ENCODE measurements at regions not wholly inside any gene's neighbourhood (a gene's known extent, or its start where the extent isn't known, plus 50 kb on each side); places are given as distances from the start of the nearest gene placed in this dataset.

DNA sequence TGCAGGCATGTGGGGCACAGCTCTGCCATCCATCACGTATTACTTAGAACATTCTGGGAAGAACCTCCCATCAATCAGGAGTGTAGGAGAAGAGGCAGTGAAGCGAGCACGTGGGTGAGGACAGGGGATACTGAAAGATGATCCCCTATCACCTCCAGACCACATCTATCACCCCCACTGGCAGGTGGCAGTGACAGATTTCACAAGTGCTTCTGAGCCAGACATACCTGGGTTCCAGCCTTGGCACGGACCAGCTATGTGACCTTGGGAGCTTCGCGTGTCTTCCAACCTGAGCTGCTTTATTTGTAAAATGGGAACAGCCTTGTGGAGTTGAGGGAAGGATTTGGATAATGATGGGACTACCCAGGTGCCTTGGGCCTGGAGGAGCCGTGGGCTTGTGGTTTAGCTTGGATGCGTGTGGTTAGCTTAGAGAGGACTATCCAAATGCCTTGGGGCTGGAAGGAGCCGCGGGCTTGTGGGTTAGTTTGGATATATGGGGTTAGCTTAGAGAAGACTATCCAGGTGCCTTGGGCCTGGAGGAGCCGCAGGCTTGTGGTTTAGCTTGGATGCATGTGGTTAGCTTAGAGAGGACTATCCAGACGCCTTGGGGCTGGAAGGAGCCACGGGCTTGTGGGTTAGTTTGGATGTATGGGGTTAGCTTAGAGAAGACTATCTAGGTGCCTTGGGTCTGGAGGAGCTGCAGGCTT, 206.4 kb downstream of the ENGASE start:
- TF ChIP-seq POLR2A (IDR thresholded peaks at IDR 0.05), result no peak
- TF ChIP-seq, protein P1, sequence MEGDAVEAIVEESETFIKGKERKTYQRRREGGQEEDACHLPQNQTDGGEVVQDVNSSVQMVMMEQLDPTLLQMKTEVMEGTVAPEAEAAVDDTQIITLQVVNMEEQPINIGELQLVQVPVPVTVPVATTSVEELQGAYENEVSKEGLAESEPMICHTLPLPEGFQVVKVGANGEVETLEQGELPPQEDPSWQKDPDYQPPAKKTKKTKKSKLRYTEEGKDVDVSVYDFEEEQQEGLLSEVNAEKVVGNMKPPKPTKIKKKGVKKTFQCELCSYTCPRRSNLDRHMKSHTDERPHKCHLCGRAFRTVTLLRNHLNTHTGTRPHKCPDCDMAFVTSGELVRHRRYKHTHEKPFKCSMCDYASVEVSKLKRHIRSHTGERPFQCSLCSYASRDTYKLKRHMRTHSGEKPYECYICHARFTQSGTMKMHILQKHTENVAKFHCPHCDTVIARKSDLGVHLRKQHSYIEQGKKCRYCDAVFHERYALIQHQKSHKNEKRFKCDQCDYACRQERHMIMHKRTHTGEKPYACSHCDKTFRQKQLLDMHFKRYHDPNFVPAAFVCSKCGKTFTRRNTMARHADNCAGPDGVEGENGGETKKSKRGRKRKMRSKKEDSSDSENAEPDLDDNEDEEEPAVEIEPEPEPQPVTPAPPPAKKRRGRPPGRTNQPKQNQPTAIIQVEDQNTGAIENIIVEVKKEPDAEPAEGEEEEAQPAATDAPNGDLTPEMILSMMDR (IDR thresholded peaks at IDR 0.05), result no peak
